HepG2 (cell line): ENCODE measurements at regions not wholly inside any gene's neighbourhood (a gene's known extent, or its start where the extent isn't known, plus 50 kb on each side); places are given as distances from the start of the nearest gene placed in this dataset.

Source experiments
- ZNF567 ChIP-seq: sonication (generic); formaldehyde crosslinking; IDR thresholded peaks from 2 replicates; pipeline ENCODE4 v1.8.1; 2023; ENCODE audit warnings: mild to moderate bottlenecking, missing genetic modification reagents, borderline replicate concordance
- TF ChIP-seq, protein P1 (sequence below): sonication (generic); formaldehyde crosslinking; conservative IDR thresholded peaks from 2 replicates; pipeline ENCODE4 v1.4.0; 2020; ENCODE audit warnings: missing genetic modification reagents
- TF ChIP-seq, protein P2 (sequence below): sonication (generic); formaldehyde crosslinking; IDR thresholded peaks from 2 replicates; pipeline ENCODE4 v1.8.1; 2022; ENCODE audit warnings: low read depth, mild to moderate bottlenecking, missing genetic modification reagents
- TF ChIP-seq, protein P3 (sequence below): sonication (generic); formaldehyde crosslinking; IDR thresholded peaks from 2 replicates; pipeline ENCODE4 v1.4.0; 2020; ENCODE audit warnings: missing genetic modification reagents

DNA sequence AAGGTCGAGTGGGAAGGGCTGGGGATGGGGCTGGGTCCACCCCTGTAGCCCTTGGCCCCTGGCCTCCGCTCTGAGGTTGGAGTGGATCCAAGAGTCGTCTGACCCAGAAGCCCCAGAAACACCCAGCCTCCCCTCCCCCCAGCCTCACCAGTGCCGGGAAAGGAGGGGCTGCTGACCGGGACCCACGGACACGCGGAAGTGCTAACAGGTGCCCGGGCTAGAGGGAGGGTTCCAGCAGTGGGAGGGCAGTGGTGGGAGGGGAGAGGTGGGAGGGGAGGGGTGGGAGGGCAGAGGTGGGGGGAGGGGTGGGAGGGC lies 131.8 kb upstream of the NKX1-1 start (continued):
- TF ChIP-seq, protein P1, sequence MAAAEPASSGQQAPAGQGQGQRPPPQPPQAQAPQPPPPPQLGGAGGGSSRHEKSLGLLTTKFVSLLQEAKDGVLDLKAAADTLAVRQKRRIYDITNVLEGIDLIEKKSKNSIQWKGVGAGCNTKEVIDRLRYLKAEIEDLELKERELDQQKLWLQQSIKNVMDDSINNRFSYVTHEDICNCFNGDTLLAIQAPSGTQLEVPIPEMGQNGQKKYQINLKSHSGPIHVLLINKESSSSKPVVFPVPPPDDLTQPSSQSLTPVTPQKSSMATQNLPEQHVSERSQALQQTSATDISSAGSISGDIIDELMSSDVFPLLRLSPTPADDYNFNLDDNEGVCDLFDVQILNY (CRISPR knock-in tag): no peak
- TF ChIP-seq, protein P2, sequence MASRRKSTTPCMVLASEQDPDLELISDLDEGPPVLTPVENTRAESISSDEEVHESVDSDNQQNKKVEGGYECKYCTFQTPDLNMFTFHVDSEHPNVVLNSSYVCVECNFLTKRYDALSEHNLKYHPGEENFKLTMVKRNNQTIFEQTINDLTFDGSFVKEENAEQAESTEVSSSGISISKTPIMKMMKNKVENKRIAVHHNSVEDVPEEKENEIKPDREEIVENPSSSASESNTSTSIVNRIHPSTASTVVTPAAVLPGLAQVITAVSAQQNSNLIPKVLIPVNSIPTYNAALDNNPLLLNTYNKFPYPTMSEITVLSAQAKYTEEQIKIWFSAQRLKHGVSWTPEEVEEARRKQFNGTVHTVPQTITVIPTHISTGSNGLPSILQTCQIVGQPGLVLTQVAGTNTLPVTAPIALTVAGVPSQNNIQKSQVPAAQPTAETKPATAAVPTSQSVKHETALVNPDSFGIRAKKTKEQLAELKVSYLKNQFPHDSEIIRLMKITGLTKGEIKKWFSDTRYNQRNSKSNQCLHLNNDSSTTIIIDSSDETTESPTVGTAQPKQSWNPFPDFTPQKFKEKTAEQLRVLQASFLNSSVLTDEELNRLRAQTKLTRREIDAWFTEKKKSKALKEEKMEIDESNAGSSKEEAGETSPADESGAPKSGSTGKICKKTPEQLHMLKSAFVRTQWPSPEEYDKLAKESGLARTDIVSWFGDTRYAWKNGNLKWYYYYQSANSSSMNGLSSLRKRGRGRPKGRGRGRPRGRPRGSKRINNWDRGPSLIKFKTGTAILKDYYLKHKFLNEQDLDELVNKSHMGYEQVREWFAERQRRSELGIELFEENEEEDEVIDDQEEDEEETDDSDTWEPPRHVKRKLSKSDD (CRISPR knock-in tag): no peak
- TF ChIP-seq, protein P3, sequence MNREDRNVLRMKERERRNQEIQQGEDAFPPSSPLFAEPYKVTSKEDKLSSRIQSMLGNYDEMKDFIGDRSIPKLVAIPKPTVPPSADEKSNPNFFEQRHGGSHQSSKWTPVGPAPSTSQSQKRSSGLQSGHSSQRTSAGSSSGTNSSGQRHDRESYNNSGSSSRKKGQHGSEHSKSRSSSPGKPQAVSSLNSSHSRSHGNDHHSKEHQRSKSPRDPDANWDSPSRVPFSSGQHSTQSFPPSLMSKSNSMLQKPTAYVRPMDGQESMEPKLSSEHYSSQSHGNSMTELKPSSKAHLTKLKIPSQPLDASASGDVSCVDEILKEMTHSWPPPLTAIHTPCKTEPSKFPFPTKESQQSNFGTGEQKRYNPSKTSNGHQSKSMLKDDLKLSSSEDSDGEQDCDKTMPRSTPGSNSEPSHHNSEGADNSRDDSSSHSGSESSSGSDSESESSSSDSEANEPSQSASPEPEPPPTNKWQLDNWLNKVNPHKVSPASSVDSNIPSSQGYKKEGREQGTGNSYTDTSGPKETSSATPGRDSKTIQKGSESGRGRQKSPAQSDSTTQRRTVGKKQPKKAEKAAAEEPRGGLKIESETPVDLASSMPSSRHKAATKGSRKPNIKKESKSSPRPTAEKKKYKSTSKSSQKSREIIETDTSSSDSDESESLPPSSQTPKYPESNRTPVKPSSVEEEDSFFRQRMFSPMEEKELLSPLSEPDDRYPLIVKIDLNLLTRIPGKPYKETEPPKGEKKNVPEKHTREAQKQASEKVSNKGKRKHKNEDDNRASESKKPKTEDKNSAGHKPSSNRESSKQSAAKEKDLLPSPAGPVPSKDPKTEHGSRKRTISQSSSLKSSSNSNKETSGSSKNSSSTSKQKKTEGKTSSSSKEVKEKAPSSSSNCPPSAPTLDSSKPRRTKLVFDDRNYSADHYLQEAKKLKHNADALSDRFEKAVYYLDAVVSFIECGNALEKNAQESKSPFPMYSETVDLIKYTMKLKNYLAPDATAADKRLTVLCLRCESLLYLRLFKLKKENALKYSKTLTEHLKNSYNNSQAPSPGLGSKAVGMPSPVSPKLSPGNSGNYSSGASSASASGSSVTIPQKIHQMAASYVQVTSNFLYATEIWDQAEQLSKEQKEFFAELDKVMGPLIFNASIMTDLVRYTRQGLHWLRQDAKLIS (CRISPR knock-in tag): no peak
- no peak for TF ChIP-seq ZNF567
